Left ventricle myocardium superior (tissue), 1 donor: ENCODE measurements at regions not wholly inside any gene's neighbourhood (a gene's known extent, or its start where the extent isn't known, plus 50 kb on each side); places are given as distances from the start of the nearest gene placed in this dataset.
"Not testable (repeated sequence)": the region's sequence is repeated elsewhere in the genome, so short reads cannot be mapped to it uniquely, and the experiment has no call there.

Source experiments
- ATAC-seq: fragments of 200-7000 bp; cut with Tn5 transposase; one replicate; pipeline ENCODE4 v1.9.1; 2020; ENCODE audit warnings: mild to moderate bottlenecking, moderate library complexity
- DNase-seq: peaks from one replicate; pipeline ENCODE4 v3.0.0-alpha.2; 2020
- intact Hi-C: fragments of 100-400 bp; cut with micrococcal nuclease; formaldehyde crosslinking; loops from one replicate; pipeline ENCODE4 v1.11.0; 2022
- donor health status: DM: no; HTN: yes; CAD: no; lungs with severe emphysema.

DNA sequence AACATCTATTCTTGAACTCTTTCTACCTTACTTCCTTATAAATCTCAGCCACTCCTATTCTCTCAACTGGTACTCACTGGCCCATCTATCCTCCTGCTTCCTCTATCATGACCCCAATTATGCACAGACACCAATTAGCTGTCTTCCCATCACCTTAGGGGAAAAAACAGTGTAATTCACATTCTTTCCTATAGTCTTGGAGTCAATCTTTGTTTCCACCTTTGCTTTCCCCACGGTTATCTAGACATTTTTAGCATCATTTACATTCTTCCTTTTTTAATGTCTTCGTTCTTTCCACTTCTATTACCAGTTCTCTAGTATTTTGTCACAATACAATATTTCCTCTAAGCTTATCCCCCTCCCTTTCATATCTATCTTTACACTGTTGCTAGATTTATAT, 449.4 kb downstream of the TMEM38B start:
- DNase-seq = no peak
- intact Hi-C loops = no loop called here
- ATAC-seq = no peak

DNA sequence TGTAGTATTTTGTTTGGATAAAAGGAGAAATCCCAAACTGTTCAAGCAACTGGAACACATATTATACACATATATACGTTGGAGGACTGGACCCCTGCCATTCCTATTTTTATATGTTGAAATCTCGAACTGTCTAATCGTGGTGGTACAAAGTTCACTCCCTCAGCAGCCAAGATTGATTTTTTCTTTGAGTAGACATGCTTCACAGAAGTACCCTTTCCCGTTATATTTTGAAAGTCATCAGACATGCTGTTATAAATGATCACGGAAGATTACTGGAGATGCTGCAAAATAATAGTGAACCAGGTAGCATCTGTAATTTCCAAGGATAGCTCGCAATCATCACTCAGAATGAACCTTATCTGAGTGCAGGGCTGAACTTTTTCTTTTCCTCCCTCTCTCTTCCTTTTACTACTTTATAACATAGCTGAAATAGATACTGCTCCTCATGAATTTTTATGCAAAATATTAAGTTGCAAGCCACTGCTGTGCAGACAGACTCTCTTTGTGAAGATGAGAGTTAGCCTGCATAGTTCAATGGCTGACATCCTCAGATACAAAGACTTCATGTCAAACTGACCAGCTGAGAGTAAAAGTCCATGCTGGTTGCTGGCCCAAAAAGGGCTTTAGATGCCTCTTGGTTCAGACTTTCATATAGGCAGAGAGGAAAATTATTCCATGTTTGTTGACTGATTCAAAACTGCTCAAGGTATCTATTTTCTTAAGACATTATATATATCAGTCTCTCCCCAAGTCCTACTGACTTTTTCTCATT, 451.9 kb downstream of the TMEM38B start:
- DNase-seq = no peak
- intact Hi-C loops = no loop called here
- no peak for ATAC-seq

DNA sequence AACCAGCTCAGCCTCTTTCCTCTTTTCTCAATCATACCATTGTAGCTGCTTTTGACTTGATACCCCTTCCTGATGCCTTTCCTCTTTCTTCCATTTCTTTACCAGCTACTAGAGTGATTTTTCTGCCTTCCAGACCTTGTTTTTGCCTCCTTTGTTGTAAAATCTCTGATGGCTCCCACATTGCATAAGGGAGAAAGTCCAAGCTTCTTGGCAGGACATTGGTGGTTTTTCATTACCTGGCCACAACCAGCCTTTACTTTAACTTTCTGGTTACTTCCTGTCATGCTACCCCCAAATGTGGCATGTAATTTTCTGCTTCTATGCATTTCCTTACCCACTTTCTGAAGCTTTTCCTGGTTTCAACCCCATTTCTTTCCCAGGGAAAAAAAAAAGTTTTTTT, 452.5 kb downstream of the TMEM38B start:
- no peak for ATAC-seq
- no peak for DNase-seq
- intact Hi-C loops = no loop called here

DNA sequence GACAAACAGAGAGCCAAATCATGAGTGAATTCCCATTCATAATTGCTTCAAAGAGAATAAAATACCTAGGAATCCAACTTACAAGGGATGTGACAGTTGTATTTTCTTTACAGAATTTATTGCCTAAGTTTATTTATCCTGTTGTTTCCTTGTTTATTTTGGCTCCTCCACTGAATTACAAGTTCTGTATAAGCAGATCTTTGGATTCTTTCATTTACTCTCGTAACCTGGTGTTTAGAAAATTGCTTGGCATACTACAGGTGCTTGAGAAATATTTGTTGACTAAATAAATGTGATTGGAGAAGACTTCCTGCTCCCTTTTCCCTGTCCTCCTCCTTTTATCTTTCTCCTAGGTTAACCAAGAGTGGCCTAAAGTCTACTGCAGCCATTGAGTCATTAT, 455.6 kb downstream of the TMEM38B start:
- intact Hi-C loops = no loop called here
- no peak for ATAC-seq
- DNase-seq = no peak

DNA sequence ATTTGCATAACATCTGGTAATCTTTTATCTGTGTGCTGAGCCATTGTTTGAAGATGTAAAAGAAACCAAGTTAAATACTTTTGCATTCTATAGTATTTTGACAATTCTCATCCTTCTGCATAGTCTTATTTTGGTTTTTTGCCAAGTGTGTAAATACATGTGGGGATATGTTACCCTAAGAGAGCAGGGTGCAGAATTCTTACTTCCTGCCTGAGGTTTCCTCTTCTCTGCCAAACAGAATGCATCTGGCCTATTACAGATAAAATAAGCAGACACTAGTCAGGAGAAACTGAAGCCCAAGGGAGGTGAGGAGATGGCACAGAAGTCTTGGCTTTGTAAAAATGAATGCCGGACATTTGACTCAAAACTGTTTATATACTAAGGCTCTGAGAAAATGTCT, 462.1 kb downstream of the TMEM38B start:
- ATAC-seq = no peak
- no peak for DNase-seq
- intact Hi-C loops = no loop called here

DNA sequence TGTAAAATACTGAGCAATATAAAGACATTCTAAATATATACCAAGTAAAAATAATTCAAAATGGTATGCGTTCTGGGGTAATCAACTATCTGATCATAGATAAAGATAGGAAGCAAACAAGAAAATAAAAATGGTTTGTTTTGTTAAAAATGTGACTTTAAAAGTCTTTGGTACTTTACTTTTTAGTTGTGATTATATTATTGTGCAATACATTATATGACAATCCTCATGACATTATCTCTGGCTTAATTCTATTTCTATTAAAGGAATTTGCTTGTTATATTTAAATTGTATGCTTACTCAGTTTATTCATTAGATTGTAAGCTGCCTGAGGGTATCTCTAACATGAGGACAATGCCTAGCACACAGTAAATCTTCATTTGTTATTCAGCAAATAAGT, 477.9 kb downstream of the TMEM38B start:
- no peak for ATAC-seq
- intact Hi-C loops = no loop called here
- no peak for DNase-seq

DNA sequence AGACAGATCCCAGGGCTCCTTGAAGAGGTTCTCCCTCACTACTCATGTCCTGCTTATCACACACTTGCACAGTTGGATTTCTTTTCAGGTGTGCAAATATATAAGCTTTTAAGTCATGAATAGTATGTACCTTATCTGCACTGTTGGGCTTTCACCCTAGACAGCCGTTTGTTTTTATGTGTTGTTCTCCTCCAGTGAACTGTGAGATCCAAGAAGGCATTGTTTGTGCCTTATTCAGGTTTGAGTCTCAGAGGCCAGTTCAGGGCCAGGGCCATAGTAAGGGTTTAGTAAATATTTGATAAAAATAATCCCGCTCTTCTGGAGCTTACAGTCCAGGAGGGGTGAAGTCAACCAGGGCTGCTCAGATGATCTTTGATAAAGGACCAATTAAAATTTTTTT, 480.0 kb downstream of the TMEM38B start:
- intact Hi-C loops = no loop called here
- DNase-seq = no peak
- no peak for ATAC-seq

DNA sequence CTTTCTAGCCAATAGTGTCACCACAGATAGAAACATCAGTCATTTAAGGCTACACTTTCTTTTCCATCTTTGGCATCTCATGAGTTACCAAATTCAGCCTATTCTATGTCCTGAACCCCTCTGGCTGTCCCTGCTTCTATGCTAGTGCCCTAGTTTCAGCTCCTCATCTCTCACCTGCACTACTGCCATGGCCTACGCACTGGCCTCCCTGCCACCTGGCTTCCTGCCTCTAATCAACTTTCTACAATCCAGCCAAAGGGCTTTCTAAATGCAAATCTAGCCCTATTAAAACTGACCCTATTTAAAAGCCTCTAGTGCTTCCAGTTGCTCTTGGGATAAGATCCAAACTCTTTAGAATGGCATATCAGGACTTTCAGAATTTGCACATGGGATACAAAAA, 482.9 kb downstream of the TMEM38B start:
- intact Hi-C loops = no loop called here
- DNase-seq (no peak), ATAC-seq (no peak)

DNA sequence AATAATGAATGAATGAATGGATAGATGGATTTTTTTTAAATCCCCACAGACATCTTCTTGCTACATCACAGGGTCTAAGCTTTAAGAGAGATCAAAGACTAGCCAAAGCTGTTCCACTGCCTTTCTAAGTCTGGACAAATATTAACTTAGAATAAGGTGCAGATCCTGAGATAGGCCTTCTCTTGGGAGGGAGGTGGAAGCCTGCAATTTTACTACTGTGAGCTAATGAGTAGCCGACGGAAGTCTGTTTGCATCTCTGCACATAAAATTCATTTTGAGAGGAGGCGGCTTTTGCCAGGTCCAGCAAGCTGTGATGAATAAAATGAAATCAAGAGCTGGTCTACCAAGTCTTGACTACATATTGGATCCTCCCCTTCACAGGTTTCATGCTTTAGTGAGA, 484.9 kb downstream of the TMEM38B start:
- intact Hi-C loops = no loop called here
- no peak for ATAC-seq
- no peak for DNase-seq

DNA sequence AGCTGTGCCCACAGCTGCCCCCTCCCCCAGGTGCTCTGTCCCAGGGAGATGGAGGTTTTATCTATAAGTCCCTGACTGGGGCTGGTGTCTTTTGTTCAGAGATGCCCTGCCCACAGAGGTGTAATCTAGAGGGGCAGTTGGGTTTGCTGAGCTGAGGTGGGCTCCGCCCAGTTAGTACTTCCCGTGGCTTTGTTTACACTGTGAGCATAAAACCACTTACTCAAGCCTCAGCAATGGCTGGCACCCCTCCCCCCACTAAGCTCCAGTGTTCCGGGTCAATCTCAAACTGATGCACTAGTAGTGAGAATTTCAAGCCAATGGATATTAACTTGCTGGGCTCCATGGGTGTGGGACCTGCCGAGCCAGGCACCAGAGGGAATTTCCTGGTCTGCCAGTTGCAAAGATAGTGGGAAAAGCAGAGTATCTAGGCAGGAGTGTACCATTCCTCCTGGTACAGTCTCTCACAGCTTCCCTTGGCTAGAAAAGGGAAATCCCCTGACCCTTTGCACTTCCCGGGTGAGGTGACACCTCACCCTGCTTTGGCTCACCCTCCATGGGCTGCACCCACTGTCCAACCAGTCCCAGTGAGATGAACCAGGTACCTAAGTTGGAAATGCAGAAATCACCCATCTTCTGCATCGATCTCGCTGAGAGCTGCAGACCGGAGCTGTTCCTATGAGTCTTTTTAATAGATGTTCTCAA, 509.6 kb downstream of the TMEM38B start:
- DNase-seq, intact Hi-C loops, ATAC-seq: not testable (repeated sequence)

DNA sequence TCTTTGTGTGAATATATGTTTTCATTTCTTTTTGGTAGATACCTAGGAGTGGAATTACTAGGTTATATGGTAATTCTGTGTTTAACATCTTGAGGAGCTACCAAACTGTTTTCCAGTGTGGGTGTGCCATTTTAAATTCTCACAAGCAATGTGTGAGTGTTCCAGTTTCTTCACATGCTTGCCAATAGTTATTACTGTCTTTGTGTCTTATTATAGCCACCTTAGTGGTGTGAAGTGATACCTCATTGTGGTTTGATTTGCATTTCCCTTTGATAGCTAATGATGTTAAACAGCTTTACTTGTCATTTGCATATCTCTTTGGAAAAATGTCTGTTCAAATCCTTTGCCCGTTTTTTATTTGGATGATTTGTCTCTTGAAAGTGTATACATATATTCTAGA, 513.0 kb downstream of the TMEM38B start:
- DNase-seq = no peak
- no peak for ATAC-seq
- intact Hi-C loops = no loop called here

DNA sequence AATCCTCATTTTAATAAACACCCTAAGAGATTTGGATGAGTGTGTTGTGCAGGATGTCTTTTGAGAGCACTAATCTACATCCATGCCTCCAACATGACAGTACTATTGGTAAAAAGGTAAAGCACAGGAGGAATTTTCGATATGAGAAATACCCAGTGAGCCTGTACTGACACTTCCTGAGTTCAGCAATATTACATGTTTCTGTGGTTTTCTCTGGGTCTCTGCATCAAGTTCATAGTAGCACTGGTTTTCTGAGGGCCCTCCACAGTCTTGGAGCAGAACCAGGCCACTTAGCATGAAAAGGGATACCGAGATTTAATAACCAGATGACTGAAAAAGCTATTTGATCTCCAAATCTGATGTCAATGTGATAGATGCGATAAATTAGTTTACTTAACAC, 524.1 kb downstream of the TMEM38B start:
- intact Hi-C loops = no loop called here
- no peak for ATAC-seq
- DNase-seq = no peak

DNA sequence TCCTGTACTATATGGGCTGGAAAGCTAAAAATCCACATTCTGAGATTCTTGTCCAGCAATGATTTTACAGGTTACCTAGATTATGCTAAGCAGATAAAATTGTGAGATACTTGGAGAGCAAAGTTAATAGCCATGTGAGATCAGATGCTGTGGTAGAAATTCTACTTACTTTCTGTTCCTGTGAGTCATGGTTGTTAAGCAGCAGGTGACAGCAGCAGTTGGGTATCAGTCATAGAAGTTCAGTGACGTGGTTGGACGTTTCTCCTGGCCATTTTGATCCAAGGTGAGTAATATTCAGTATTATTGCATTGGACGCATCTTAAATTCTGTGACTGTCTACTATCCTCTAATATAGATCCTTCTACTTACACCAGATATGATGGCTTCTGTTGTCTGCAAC, 524.5 kb downstream of the TMEM38B start:
- DNase-seq = no peak
- intact Hi-C loops = no loop called here
- no peak for ATAC-seq

DNA sequence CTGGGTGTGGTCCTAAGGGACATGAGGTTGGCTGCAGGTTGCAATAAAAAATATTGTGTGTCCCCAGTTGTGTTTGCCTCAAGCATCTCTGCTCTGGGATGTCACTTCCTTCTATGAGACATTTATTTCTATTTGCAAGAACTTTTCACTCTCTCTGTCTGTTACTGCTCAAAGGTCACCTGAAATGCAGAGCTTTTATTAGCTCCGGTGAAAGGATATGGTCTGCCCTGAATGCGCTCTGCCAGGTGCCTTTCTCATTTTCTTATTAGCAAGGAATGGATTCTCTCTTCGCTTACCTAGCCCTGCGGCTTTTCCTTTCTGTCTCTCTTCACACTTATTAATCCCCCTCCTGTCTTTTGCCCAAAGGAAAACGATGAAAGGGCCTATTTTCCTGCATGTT, 526.1 kb downstream of the TMEM38B start:
- DNase-seq = no peak
- ATAC-seq = no peak
- intact Hi-C loops = no loop called here

DNA sequence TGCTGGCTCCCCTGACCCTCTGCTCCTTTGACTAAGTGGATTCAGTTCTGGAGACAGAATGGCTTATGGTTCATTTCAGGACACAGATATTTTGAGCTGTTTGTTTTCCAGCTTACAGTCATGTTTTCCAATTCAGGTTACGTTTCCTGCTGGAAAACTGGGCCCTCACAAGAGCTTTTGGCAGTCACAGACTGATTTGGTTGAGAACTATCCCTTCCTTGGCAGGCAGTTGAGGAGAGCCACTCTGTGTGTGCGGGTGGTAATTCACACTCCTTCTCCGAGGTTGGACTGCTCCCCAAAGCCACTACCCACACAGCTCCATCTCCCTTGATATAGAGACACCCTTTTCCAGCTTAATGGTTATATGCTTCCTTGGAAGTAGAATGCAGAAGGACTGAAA, 534.5 kb downstream of the TMEM38B start:
- DNase-seq = peak; percentile 66
- peak; percentile 97 for ATAC-seq
- intact Hi-C loops = no loop called here

DNA sequence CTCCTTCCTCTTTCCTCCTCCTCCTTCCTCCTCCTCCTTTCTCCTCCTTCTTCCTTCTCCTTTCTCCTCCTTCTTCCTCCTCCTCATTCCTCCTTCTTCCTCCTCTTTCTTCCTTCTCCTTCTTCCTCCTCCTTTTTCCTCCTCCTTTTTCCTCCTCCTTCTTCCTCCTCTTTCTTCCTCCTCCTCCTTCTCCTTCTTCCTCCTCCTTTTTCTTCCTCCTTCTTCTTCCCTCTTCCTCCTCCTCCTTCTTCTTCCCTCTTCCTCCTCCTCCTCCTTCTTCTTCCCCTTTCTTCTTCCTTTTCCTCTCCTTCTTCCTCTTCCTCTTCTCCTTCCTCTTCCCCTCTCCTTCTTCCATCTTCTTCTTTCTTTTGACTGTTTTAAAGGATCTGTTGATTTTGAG, 538.8 kb downstream of the TMEM38B start:
- ATAC-seq (no peak), DNase-seq (no peak)
- intact Hi-C loops = no loop called here

DNA sequence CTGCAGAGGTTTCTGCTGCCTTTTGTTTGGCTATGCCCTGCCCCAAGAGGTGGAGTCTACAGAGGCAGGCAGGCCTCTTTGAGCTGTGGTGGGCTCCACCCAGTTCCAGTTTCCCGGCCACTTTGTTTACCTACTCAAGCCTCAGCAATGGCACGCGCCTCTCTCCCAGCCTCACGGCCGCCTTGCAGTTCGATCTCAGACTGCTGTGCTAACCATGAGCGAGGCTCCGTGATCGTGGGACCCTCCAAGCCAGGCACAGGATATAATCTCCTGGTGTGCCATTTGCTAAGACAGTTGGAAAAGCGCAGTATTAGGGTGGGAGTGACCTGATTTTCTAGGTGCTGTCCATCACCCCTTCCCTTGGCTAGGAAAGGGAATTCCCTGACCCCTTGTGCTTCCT, 566.6 kb downstream of the TMEM38B start:
- intact Hi-C loops, ATAC-seq: not testable (repeated sequence)

DNA sequence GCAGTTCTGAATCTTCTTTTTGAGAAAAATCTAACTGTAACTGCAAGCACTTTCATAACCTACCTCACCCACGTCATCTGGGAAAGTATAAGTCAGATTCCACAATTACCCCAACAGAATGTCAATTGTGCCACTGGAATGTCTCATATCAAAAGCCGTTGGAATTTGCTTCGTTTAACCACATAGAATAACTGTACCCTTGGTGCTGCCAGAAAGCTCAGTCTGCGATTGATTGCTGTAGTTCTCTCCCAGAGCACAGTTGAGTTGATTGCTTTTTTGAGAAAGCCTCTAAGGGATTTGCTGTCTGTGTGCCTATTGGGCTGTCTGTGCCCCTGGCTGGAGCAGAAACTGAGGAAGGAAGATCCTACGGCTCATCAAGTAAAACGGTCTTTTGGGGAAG, 583.6 kb downstream of the TMEM38B start:
- no peak for ATAC-seq
- no peak for DNase-seq
- intact Hi-C loops = no loop called here

More for the DNA sequence above, 566.6 kb downstream of the TMEM38B start:
- DNase-seq = not testable (repeated sequence)

DNA sequence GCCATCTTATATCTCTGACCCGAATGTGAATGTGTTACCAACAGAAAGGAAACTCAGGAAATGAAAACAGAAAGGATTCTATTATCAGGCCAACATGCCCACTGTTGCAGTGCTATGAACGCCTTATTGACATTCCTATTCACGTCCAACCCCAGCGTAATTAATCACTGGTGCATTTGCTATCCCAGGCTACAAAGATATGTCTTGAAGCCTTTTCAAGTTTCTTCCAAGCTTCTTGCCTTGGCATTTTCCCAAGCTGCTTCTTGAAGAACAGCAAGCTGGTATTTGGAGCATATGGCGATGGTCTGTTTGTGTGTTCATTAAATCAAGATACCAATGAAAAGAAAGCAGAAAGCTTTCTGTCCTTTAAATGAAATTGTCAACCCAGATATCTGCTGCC, 579.2 kb upstream of the ZNF462 start:
- no peak for ATAC-seq
- DNase-seq = no peak
- intact Hi-C loops = no loop called here

DNA sequence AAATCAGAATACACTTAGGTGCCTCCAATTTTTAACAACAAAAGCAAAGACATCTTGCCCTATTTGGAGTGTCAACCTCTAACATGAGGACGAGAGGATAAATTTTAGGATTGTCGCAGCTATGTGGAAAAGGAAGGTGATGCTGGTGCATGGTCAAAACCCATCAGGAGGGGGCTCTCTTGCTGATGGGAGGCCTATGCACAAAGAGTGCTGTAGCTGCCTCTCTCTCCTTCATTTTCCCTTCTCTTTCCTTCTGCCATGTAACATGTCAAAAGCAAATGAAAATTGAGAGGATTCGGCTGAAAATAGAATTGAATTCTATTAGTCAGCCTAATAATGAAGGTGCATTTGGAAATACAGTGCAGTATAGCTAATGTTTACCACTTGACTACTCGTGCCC, 578.7 kb upstream of the ZNF462 start:
- ATAC-seq (no peak), DNase-seq (no peak)
- intact Hi-C loops = no loop called here

DNA sequence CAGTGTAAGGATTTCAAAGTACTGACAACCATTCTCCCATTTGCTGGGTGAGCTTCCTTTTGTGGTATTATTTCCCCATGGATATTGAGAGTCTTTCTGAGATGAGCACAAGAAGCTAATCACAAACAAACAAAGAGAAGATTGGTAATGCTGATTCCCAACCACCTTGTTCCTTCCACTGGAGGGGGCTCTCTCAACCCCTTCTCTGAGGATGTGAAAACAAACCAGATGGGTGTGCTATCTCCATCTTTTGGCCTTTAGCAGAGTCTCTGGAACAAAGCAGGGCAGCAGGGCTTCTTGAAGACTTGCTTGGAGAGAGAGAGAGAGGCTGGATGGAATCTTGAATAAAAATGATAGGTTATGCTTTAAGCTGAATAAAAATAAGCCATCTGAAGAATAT, 576.7 kb upstream of the ZNF462 start:
- DNase-seq (no peak), ATAC-seq (no peak)
- intact Hi-C loops = no loop called here
